ENCODE measurements at regions not wholly inside any gene's neighbourhood (a gene's known extent, or its start where the extent isn't known, plus 50 kb on each side); places are given as distances from the start of the nearest gene placed in this dataset.

GRCh38 chr9:129342591-129343423 lies 164.7 kb upstream of the IER5L start:
- H3K4me2 ChIP-seq (ENCODE audit: low read length), result no peak overlapping the region
- no peak for DNase-seq
- H3K27ac ChIP-seq (ENCODE audit: low read length), result no peak overlapping the region
- H3K4me1 ChIP-seq (ENCODE audit: insufficient read depth, low read length), result no peaks in the 10 kb centered on the region
- H4K20me1 ChIP-seq (ENCODE audit: low read length), result no peaks in the 10 kb centered on the region
- BruUV-seq (replicated peaks), result no TSS peak
- H3K9me3 ChIP-seq (ENCODE audit: low read length), result no peaks in the 10 kb centered on the region
- intact Hi-C loops (cut with micrococcal nuclease), result no loop called here
- H3K9me2 ChIP-seq (replicated peaks; ENCODE audit: low read length), result no peaks in the 10 kb centered on the region
- TF ChIP-seq EZH2 (IDR thresholded peaks at IDR 0.05; ENCODE audit: low read length, unreplicated experiment) (no peak), CTCF (conservative IDR thresholded peaks at IDR 0.05; ENCODE audit: low read depth, low read length) (no peak), EZH2phosphoT487 (IDR thresholded peaks at IDR 0.05; ENCODE audit: borderline replicate concordance, low read length) (no peak)
- no peaks in the 10 kb centered on the region for H3K36me3 ChIP-seq (ENCODE audit: low read depth, low read length)
- H3K4me3 ChIP-seq (ENCODE audit: low read length), result no peak overlapping the region
- ChIA-PET CTCF (no interaction called here), POLR2A (ENCODE audit: unreplicated experiment) (no interaction called here)
- H3F3A ChIP-seq (ENCODE audit: low read length, unreplicated experiment), result no peaks in the 10 kb centered on the region
- no peak overlapping the region for H2AFZ ChIP-seq (ENCODE audit: low read length)
- no peak for ATAC-seq
- no peaks in the 10 kb centered on the region for H3K79me2 ChIP-seq (ENCODE audit: low read length)
- H3K9ac ChIP-seq (ENCODE audit: low read length), result no peak overlapping the region
- no peaks in the 10 kb centered on the region for H3K27me3 ChIP-seq (ENCODE audit: low read length)

GRCh38 chr9:129341987-129342348 lies 163.9 kb upstream of the IER5L start:
- Histone ChIP-seq H3K9ac (ENCODE audit: low read length) (no peak overlapping the region), H3K9me2 (replicated peaks; ENCODE audit: low read length) (no peaks in the 10 kb centered on the region), H3K9me3 (ENCODE audit: low read length) (no peaks in the 10 kb centered on the region), H2AFZ (ENCODE audit: low read length) (no peak overlapping the region), H3K4me1 (ENCODE audit: insufficient read depth, low read length) (no peaks in the 10 kb centered on the region), H3K79me2 (ENCODE audit: low read length) (no peaks in the 10 kb centered on the region), H3K27ac (ENCODE audit: low read length) (no peak overlapping the region), H3F3A (ENCODE audit: low read length, unreplicated experiment) (no peaks in the 10 kb centered on the region), H3K4me2 (ENCODE audit: low read length) (no peak overlapping the region), H4K20me1 (ENCODE audit: low read length) (no peaks in the 10 kb centered on the region), H3K27me3 (ENCODE audit: low read length) (no peaks in the 10 kb centered on the region), H3K36me3 (ENCODE audit: low read depth, low read length) (no peaks in the 10 kb centered on the region), H3K4me3 (ENCODE audit: low read length) (no peak overlapping the region)
- no peak for TF ChIP-seq EZH2phosphoT487 (IDR thresholded peaks at IDR 0.05; ENCODE audit: borderline replicate concordance, low read length)
- TF ChIP-seq EZH2 (IDR thresholded peaks at IDR 0.05; ENCODE audit: low read length, unreplicated experiment), result no peak
- no peak for TF ChIP-seq CTCF (conservative IDR thresholded peaks at IDR 0.05; ENCODE audit: low read depth, low read length)
- ATAC-seq, result no peak
- ChIA-PET POLR2A (ENCODE audit: unreplicated experiment) (no interaction called here), CTCF (no interaction called here)
- no TSS peak for BruUV-seq (replicated peaks)
- no peak for DNase-seq
- intact Hi-C loops (cut with micrococcal nuclease), result no loop called here

GRCh38 chr9:129341171-129341986 lies 163.3 kb upstream of the IER5L start:
- Histone ChIP-seq H3K36me3 (ENCODE audit: low read depth, low read length) (no peaks in the 10 kb centered on the region), H3K27me3 (ENCODE audit: low read length) (no peaks in the 10 kb centered on the region), H4K20me1 (ENCODE audit: low read length) (no peaks in the 10 kb centered on the region), H3K4me3 (ENCODE audit: low read length) (no peak overlapping the region), H3K9ac (ENCODE audit: low read length) (no peak overlapping the region), H3K9me2 (replicated peaks; ENCODE audit: low read length) (no peaks in the 10 kb centered on the region), H2AFZ (ENCODE audit: low read length) (no peak overlapping the region), H3K4me2 (ENCODE audit: low read length) (no peak overlapping the region), H3K4me1 (ENCODE audit: insufficient read depth, low read length) (no peaks in the 10 kb centered on the region), H3K27ac (ENCODE audit: low read length) (no peak overlapping the region), H3F3A (ENCODE audit: low read length, unreplicated experiment) (no peaks in the 10 kb centered on the region), H3K79me2 (ENCODE audit: low read length) (no peaks in the 10 kb centered on the region), H3K9me3 (ENCODE audit: low read length) (no peaks in the 10 kb centered on the region)
- BruUV-seq (replicated peaks), result no TSS peak
- TF ChIP-seq EZH2phosphoT487 (IDR thresholded peaks at IDR 0.05; ENCODE audit: borderline replicate concordance, low read length) (no peak), CTCF (conservative IDR thresholded peaks at IDR 0.05; ENCODE audit: low read depth, low read length) (no peak), EZH2 (IDR thresholded peaks at IDR 0.05; ENCODE audit: low read length, unreplicated experiment) (no peak)
- ATAC-seq, result no peak
- intact Hi-C loops (cut with micrococcal nuclease), result no loop called here
- ChIA-PET POLR2A (ENCODE audit: unreplicated experiment) (no interaction called here), CTCF (no interaction called here)
- no peak for DNase-seq

Measured in PC-3 (cell line).